HAP-1 (cell line): ENCODE measurements at regions not wholly inside any gene's neighbourhood (a gene's known extent, or its start where the extent isn't known, plus 50 kb on each side); places are given as distances from the start of the nearest gene placed in this dataset.

Experiments
- DNase-seq, 2 experiments: peaks; one replicate each; pipeline ENCODE4 v3.0.0-alpha.2; 2016 to 2020; ENCODE audit warnings: low spot score in 2 of 2
- H3K27me3 ChIP-seq: fragments of 250-450 bp; sonication (Bioruptor Pico); 2 replicates; pipeline ENCODE4 v1.5.1; 2020; ENCODE audit warnings: low read depth, mild to moderate bottlenecking, moderate library complexity
- H3K36me3 ChIP-seq: fragments of 250-450 bp; sonication (Bioruptor Pico); replicated peaks from 2 replicates; pipeline ENCODE4 v1.5.1; 2020; ENCODE audit warnings: mild to moderate bottlenecking
- H3K4me1 ChIP-seq: fragments of 250-450 bp; sonication (Bioruptor Pico); 2 replicates; pipeline ENCODE4 v1.5.1; 2020; ENCODE audit warnings: mild to moderate bottlenecking
- H3K4me3 ChIP-seq: fragments of 250-450 bp; sonication (Bioruptor Pico); 2 replicates; pipeline ENCODE4 v1.5.1; 2020; ENCODE audit warnings: mild to moderate bottlenecking, moderate library complexity
- H3K9me3 ChIP-seq: fragments of 250-450 bp; sonication (Bioruptor Pico); 2 replicates; pipeline ENCODE4 v1.5.1; 2020; ENCODE audit warnings: mild to moderate bottlenecking, moderate library complexity
- in situ Hi-C: fragments of 300-500 bp; cut with MboI; formaldehyde crosslinking; loops from 3 replicates; pipeline ENCODE4 v1.14.3; 2020; ENCODE audit warnings: low sequenced_read_pairs, inconsistent platforms, mixed read lengths

- Histone ChIP-seq H3K9me3 (no peaks in the 10 kb centered on the region), H3K27me3 (no peaks in the 10 kb centered on the region), H3K36me3 (no peaks in the 10 kb centered on the region), H3K4me3 (no peak overlapping the region), H3K4me1 (no peaks in the 10 kb centered on the region)
- in situ Hi-C loops, result no loop called here
- no peak for DNase-seq
Observed at GRCh38 chr9:79163544-79163943, 408.2 kb upstream of the TLE4 start.

DNA sequence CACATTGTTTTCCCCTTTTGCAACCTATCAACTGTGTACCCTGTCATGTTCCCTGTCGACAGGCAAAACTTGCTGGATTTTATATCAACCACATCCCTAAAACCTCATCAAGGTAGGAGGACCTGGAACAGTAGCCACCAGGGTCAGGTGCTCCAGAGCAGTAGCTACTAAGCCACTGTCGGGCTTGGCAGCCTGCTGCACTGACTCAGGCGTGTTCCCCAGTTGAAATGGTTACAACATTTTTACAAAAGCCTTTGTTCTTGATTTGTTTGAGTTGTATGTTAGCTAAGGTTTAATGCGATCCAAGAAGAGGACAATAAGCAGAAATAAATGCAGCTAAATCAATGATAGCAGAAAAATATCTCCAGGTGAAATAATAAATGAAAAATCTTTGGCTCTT, 407.4 kb upstream of the TLE4 start:
- Histone ChIP-seq H3K4me3 (no peak overlapping the region), H3K27me3 (no peaks in the 10 kb centered on the region)

DNA sequence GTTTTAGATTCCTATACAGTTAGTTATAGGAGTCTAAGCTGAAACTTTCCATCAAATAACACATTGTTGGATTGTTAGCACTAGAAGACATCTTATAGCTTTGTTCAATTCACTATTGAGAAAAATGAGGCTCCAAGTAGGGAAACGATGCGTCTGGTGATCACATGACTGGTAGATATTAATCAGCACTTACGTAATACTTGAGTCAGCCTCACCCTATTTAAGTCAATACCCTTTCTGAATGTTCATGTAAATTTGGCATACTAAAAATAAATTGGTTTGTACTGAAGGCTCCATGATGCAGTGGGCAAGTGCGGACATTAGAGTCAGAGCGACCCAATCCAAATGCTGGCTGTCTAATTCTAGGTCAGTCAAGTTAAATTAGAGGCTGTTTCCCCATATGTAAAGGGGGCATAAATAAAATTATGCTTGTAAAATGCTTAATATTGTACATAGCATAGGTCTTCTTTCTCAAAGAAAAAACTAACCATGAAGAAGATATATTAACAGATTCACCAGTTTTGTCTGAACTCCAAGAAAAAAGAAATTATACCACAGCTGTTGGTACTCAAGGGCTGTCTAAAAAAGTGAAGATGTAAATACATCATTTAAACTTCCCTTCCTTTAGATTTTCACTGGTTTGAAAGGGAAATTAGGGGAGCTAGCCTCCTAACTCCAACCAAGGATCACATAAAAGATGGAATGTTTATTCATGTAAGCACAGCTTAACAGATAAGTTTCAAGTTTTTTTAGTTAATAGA, 406.6 kb upstream of the TLE4 start:
- no peak overlapping the region for H3K4me3 ChIP-seq
- no peaks in the 10 kb centered on the region for H3K27me3 ChIP-seq
- no peak for DNase-seq
- in situ Hi-C loops, result no loop called here
- no peaks in the 10 kb centered on the region for H3K9me3 ChIP-seq
- H3K4me1 ChIP-seq, result no peaks in the 10 kb centered on the region
- no peaks in the 10 kb centered on the region for H3K36me3 ChIP-seq

More for the DNA sequence above, 407.4 kb upstream of the TLE4 start:
- DNase-seq, result no peak
- no peaks in the 10 kb centered on the region for H3K36me3 ChIP-seq
- H3K4me1 ChIP-seq, result no peaks in the 10 kb centered on the region
- in situ Hi-C loops, result no loop called here
- no peaks in the 10 kb centered on the region for H3K9me3 ChIP-seq

GRCh38 chr9:79166005-79166404, 405.8 kb upstream of the TLE4 start:
- in situ Hi-C loops, result no loop called here
- Histone ChIP-seq H3K27me3 (no peaks in the 10 kb centered on the region), H3K9me3 (no peaks in the 10 kb centered on the region), H3K36me3 (no peaks in the 10 kb centered on the region), H3K4me1 (no peaks in the 10 kb centered on the region), H3K4me3 (no peak overlapping the region)
- DNase-seq, result no peak

- in situ Hi-C loops, result no loop called here
- DNase-seq, result no peak
- H3K27me3 ChIP-seq, result no peaks in the 10 kb centered on the region
Observed at GRCh38 chr9:79170643-79171042, 401.1 kb upstream of the TLE4 start.

GRCh38 chr9:79173932-79174331, 397.8 kb upstream of the TLE4 start:
- Histone ChIP-seq H3K9me3 (no peaks in the 10 kb centered on the region), H3K27me3 (no peaks in the 10 kb centered on the region), H3K4me3 (no peak overlapping the region), H3K36me3 (no peaks in the 10 kb centered on the region), H3K4me1 (no peaks in the 10 kb centered on the region)
- in situ Hi-C loops, result no loop called here
- DNase-seq, result no peak

More at GRCh38 chr9:79170643-79171042, 401.1 kb upstream of the TLE4 start:
- no peak overlapping the region for H3K4me3 ChIP-seq
- H3K4me1 ChIP-seq, result no peaks in the 10 kb centered on the region
- H3K9me3 ChIP-seq, result no peaks in the 10 kb centered on the region
- H3K36me3 ChIP-seq, result no peaks in the 10 kb centered on the region

- Histone ChIP-seq H3K4me1 (no peaks in the 10 kb centered on the region), H3K9me3 (no peaks in the 10 kb centered on the region), H3K4me3 (no peak overlapping the region), H3K36me3 (no peaks in the 10 kb centered on the region), H3K27me3 (no peaks in the 10 kb centered on the region)
- no peak for DNase-seq
- in situ Hi-C loops, result no loop called here
Observed at GRCh38 chr9:79176014-79176697, 395.6 kb upstream of the TLE4 start.

- H3K4me3 ChIP-seq, result no peak overlapping the region
- H3K27me3 ChIP-seq, result no peaks in the 10 kb centered on the region; the same call in 1 of the 2 replicates
- H3K9me3 ChIP-seq, result no peaks in the 10 kb centered on the region
- in situ Hi-C loops, result no loop called here
- no peak for DNase-seq
- H3K4me1 ChIP-seq, result no peaks in the 10 kb centered on the region
- no peaks in the 10 kb centered on the region for H3K36me3 ChIP-seq
Observed at GRCh38 chr9:79184831-79185230, 386.9 kb upstream of the TLE4 start.

DNA sequence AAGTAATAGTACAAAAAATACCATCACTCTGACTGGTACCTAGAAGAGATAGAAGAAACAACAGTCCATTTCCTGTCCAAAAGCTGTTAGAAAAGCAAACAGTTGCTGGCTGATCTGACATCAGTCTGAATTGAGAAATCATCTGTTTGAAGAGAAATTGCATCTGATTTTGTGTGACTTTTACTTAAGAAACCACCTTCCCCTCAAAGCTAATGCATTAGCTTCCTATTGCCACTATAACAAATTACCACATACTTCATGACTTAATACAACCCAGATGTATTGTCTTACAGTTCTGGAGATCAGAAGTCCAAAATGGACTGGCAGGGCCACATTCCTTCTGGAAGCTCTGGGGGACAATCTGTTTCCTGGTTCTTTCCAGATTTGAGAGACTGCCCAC, 385.9 kb upstream of the TLE4 start:
- Histone ChIP-seq H3K9me3 (no peaks in the 10 kb centered on the region), H3K36me3 (no peaks in the 10 kb centered on the region), H3K4me3 (no peak overlapping the region), H3K4me1 (no peaks in the 10 kb centered on the region), H3K27me3 (no peaks in the 10 kb centered on the region; the same call in 1 of the 2 replicates)
- in situ Hi-C loops, result no loop called here
- no peak for DNase-seq

DNA sequence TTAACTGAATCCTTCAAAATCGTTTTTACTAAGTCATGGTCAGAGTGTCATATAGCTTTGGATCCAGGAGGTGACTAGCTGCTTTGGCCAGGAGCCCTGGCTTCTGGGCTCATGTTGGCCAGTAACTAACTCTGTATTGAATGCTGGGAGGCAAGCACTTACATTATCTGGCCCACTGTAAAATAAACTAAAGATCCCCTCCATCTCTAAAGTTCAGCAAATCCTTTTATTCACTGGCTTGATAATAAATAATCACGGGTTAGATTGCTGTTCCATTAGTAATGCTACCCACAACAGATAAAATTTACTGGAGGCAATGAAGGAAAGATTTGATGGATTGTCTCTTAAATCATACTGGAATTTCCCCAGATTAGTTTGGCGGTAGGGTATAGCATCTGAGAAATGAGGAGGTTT, 382.2 kb upstream of the TLE4 start:
- Histone ChIP-seq H3K4me1 (no peaks in the 10 kb centered on the region), H3K27me3 (no peaks in the 10 kb centered on the region; the same call in 1 of the 2 replicates), H3K9me3 (no peaks in the 10 kb centered on the region), H3K4me3 (no peak overlapping the region), H3K36me3 (no peaks in the 10 kb centered on the region)
- no peak for DNase-seq
- in situ Hi-C loops, result no loop called here

GRCh38 chr9:79193001-79193400, 378.8 kb upstream of the TLE4 start:
- Histone ChIP-seq H3K36me3 (no peaks in the 10 kb centered on the region), H3K27me3 (no peaks in the 10 kb centered on the region; the same call in 1 of the 2 replicates), H3K4me1 (no peaks in the 10 kb centered on the region), H3K9me3 (no peaks in the 10 kb centered on the region), H3K4me3 (no peak overlapping the region)
- no peak for DNase-seq
- in situ Hi-C loops, result no loop called here

- Histone ChIP-seq H3K4me3 (no peak overlapping the region), H3K36me3 (no peaks in the 10 kb centered on the region), H3K27me3 (no peaks in the 10 kb centered on the region; the same call in 1 of the 2 replicates), H3K4me1 (no peaks in the 10 kb centered on the region), H3K9me3 (no peaks in the 10 kb centered on the region)
- no peak for DNase-seq
- in situ Hi-C loops, result no loop called here
Observed at GRCh38 chr9:79193501-79194223, 378.1 kb upstream of the TLE4 start.

- Histone ChIP-seq H3K27me3 (no peaks in the 10 kb centered on the region), H3K4me1 (no peaks in the 10 kb centered on the region), H3K9me3 (no peaks in the 10 kb centered on the region), H3K36me3 (no peaks in the 10 kb centered on the region), H3K4me3 (no peak overlapping the region)
- in situ Hi-C loops, result no loop called here
- no peak for DNase-seq
Observed at GRCh38 chr9:79195879-79196278, 375.9 kb upstream of the TLE4 start.

GRCh38 chr9:79196606-79197005, 375.2 kb upstream of the TLE4 start:
- Histone ChIP-seq H3K36me3 (no peaks in the 10 kb centered on the region), H3K27me3 (no peaks in the 10 kb centered on the region), H3K4me1 (no peaks in the 10 kb centered on the region), H3K9me3 (no peaks in the 10 kb centered on the region), H3K4me3 (no peak overlapping the region)
- DNase-seq, result no peak
- in situ Hi-C loops, result no loop called here
